ENCODE measurements at regions not wholly inside any gene's neighbourhood (a gene's known extent, or its start where the extent isn't known, plus 50 kb on each side); places are given as distances from the start of the nearest gene placed in this dataset.

DNA sequence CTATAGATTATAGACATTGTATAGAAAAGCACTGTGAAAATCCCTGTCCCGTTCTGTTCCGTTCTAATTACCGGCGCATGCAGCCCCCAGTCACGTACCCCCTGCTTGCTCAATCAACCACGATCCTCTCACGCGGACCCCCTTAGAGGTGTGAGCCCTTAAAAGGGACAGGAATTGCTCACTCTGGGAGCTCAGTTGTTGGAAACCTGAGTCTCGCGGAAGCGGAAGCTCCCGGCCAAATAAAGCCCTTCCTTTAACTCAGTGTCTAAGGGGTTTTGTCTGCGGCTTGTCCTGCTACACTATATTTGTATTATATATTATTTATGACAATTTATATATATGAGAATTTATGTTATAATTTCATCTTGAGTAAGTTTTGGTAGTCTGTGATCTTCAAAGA is 213.6 kb upstream of the AMIGO2 start:
- POLR2A ChIA-PET, result no interaction called here
- no peaks in the 10 kb centered on the region for H3K9me3 ChIP-seq
- TF ChIP-seq CHD2 (IDR thresholded peaks at IDR 0.05; ENCODE audit: low read length, partially characterized antibody) (no peak), GATA2 (CRISPR knock-in tag; IDR thresholded peaks at IDR 0.05) (no peak), ELF1 (IDR thresholded peaks at IDR 0.05) (no peak), SIN3A (IDR thresholded peaks at IDR 0.05; ENCODE audit: borderline replicate concordance, low read depth, low read length) (no peak), EP300 (IDR thresholded peaks at IDR 0.05; ENCODE audit: borderline replicate concordance in 1 of 2, low read depth in 1 of 2, low read length in 1 of 2) (no peak), JUND (IDR thresholded peaks at IDR 0.05) (no peak), TAF1 (IDR thresholded peaks at IDR 0.05; ENCODE audit: borderline replicate concordance, low read depth, low read length) (no peak), NFIC (IDR thresholded peaks at IDR 0.05; ENCODE audit: borderline replicate concordance) (no peak), FOSL2 (IDR thresholded peaks at IDR 0.05; ENCODE audit: borderline replicate concordance, low read depth) (no peak), MXI1 (IDR thresholded peaks at IDR 0.05; ENCODE audit: low read depth, low read length) (no peak)
- TF ChIP-seq, protein P1, sequence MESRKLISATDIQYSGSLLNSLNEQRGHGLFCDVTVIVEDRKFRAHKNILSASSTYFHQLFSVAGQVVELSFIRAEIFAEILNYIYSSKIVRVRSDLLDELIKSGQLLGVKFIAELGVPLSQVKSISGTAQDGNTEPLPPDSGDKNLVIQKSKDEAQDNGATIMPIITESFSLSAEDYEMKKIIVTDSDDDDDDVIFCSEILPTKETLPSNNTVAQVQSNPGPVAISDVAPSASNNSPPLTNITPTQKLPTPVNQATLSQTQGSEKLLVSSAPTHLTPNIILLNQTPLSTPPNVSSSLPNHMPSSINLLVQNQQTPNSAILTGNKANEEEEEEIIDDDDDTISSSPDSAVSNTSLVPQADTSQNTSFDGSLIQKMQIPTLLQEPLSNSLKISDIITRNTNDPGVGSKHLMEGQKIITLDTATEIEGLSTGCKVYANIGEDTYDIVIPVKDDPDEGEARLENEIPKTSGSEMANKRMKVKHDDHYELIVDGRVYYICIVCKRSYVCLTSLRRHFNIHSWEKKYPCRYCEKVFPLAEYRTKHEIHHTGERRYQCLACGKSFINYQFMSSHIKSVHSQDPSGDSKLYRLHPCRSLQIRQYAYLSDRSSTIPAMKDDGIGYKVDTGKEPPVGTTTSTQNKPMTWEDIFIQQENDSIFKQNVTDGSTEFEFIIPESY (IDR thresholded peaks at IDR 0.05; ENCODE audit: borderline replicate concordance, low read depth), result no peak
- TF ChIP-seq, protein P2, sequence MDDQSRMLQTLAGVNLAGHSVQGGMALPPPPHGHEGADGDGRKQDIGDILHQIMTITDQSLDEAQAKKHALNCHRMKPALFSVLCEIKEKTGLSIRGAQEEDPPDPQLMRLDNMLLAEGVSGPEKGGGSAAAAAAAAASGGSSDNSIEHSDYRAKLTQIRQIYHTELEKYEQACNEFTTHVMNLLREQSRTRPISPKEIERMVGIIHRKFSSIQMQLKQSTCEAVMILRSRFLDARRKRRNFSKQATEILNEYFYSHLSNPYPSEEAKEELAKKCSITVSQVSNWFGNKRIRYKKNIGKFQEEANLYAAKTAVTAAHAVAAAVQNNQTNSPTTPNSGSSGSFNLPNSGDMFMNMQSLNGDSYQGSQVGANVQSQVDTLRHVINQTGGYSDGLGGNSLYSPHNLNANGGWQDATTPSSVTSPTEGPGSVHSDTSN (IDR thresholded peaks at IDR 0.05), result no peak
- TF ChIP-seq, protein P3, sequence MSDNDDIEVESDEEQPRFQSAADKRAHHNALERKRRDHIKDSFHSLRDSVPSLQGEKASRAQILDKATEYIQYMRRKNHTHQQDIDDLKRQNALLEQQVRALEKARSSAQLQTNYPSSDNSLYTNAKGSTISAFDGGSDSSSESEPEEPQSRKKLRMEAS (IDR thresholded peaks at IDR 0.05; ENCODE audit: low read depth), result no peak
- CTCF ChIA-PET, result no interaction called here
- WGBS (ENCODE audit: low lambda C conversion rate), result 39% methylated on average over 13 of the region's 13 CpGs
- H3K4me2 ChIP-seq, result peak overlapping the region; percentile 48; the same call in 1 of the 2 replicates
- H3K79me2 ChIP-seq (ENCODE audit: insufficient read depth), result no peaks in the 10 kb centered on the region
- no peaks in the 10 kb centered on the region for H3K36me3 ChIP-seq (replicated peaks in 1 of 2; ENCODE audit: control insufficient read depth in 1 of 2, insufficient read depth in 2 of 2, low read length in 1 of 2)
- H3K4me1 ChIP-seq (ENCODE audit: control insufficient read depth in 1 of 2, insufficient read depth in 2 of 2, low read depth in 1 of 2, low read length in 1 of 2), result no peaks in the 10 kb centered on the region
- no peak overlapping the region for H3K4me3 ChIP-seq (ENCODE audit: low read depth in 2 of 2, low read length in 1 of 2)
- DNase-seq, result no peak
- H3F3A ChIP-seq (replicated peaks; ENCODE audit: insufficient read depth), result no peaks in the 10 kb centered on the region
- H3K27ac ChIP-seq (ENCODE audit: low read depth in 2 of 2, low read length in 1 of 2), result no peak overlapping the region
- H3K9ac ChIP-seq, result no peak overlapping the region
- H2AFZ ChIP-seq (ENCODE audit: low read depth), result peak overlapping the region; percentile 51; the same call in 1 of the 2 replicates
- H4K20me1 ChIP-seq (ENCODE audit: insufficient read depth), result no peaks in the 10 kb centered on the region
- peaks cover 39% of the 10 kb centered on the region for H3K27me3 ChIP-seq (ENCODE audit: insufficient read depth)
- no peaks in the 10 kb centered on the region for H3K9me2 ChIP-seq

DNA sequence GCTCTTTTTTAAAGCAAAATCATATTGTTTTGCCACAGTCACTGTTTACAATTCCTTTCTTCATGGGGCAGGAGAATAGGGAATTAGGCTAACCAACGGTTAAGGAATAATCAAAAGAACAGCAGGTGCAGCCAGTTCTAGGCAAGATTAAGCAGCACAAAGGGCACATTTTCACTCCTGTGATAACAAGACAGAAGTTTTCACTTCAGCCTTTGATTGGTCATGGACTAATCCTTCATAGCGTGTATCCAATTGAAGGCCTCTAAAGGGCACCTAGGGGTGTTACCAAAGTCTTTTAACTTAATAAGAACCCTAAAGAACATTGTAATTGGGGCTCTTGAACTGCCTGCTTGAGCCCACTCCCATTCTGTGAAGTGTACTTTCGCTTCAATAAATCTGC is 206.9 kb upstream of the AMIGO2 start:
- Histone ChIP-seq H3K36me3 (replicated peaks in 1 of 2; ENCODE audit: control insufficient read depth in 1 of 2, insufficient read depth in 2 of 2, low read length in 1 of 2) (no peaks in the 10 kb centered on the region), H3K9me2 (no peaks in the 10 kb centered on the region), H3K4me2 (no peak overlapping the region), H3K27me3 (ENCODE audit: insufficient read depth) (peaks cover 29% of the 10 kb centered on the region), H3K4me1 (ENCODE audit: control insufficient read depth in 1 of 2, insufficient read depth in 2 of 2, low read depth in 1 of 2, low read length in 1 of 2) (no peaks in the 10 kb centered on the region), H3F3A (replicated peaks; ENCODE audit: insufficient read depth) (peaks cover under 1% of the 10 kb centered on the region), H4K20me1 (ENCODE audit: insufficient read depth) (no peaks in the 10 kb centered on the region), H3K79me2 (ENCODE audit: insufficient read depth) (no peaks in the 10 kb centered on the region), H2AFZ (ENCODE audit: low read depth) (no peak overlapping the region), H3K27ac (ENCODE audit: low read depth in 2 of 2, low read length in 1 of 2) (no peak overlapping the region), H3K9me3 (no peaks in the 10 kb centered on the region), H3K9ac (no peak overlapping the region), H3K4me3 (ENCODE audit: low read depth in 2 of 2, low read length in 1 of 2) (no peak overlapping the region)
- 31% methylated on average over 3 of the region's 3 CpGs for WGBS (ENCODE audit: low lambda C conversion rate)
- CTCF ChIA-PET, result no interaction called here
- no peak for DNase-seq
- POLR2A ChIA-PET, result no interaction called here
- TF ChIP-seq GABPA (IDR thresholded peaks at IDR 0.05; ENCODE audit: low read depth), result no peak

Small RNA genes in the stretch of these regions (small RNA-seq; reads per million reads assigned to genes)
- gene AC004486.1 (0 to 0.29 (median 0) reads per million in 7 experiments), gene MIR4494 (0 reads per million in 7 experiments), gene RF00264 (0 reads per million in 7 experiments)

Data from SK-N-SH (cell line).